H1 (cell line): ENCODE measurements at regions not wholly inside any gene's neighbourhood (a gene's known extent, or its start where the extent isn't known, plus 50 kb on each side); places are given as distances from the start of the nearest gene placed in this dataset.

ENCODE experiments used
- CTCF ChIA-PET: fragments of 300-600 bp; sonication (Branson Sonifier 250); formaldehyde crosslinking; loops from one replicate; lab custom pipeline; 2021; ENCODE audit not compliant: partially characterized antibody; lab: Charles Lee
- POLR2A ChIA-PET: fragments of 300-600 bp; sonication (Branson Sonifier 250); formaldehyde crosslinking; loops from one replicate; lab custom pipeline; 2021; ENCODE audit warnings: inconsistent platforms; ENCODE audit not compliant: partially characterized antibody; lab: Charles Lee
- DNase-seq, 2 experiments: peaks; one replicate each; pipeline versions ENCODE4 v3.0.0 to v3.0.0-alpha.2; 2010 to 2022; ENCODE audit warnings: low spot score in 2 of 2, low read depth in 1 of 2, mixed read lengths in 1 of 2
- FAIRE-seq: peaks from 2 replicates; lab custom pipeline; 2011; peaks lifted over from hg19 to GRCh38; lab: Jason Lieb, UNC
- H2AFZ ChIP-seq: 2 replicates; pipeline ENCODE4 v1.8.1; 2012; ENCODE audit warnings: low read length, inconsistent platforms
- H2AK5ac ChIP-seq: 2 replicates; pipeline ENCODE4 v1.6.1; 2013; ENCODE audit warnings: low read depth, low read length
- H2BK120ac ChIP-seq: replicated peaks from 2 replicates; pipeline ENCODE3; 2013; ENCODE audit warnings: low read depth, low read length, inconsistent platforms
- H2BK12ac ChIP-seq: 2 replicates; pipeline ENCODE4 v1.6.1; 2013; ENCODE audit warnings: low read depth, low read length
- H2BK15ac ChIP-seq: 2 replicates; pipeline ENCODE4 v1.6.1; 2013; ENCODE audit warnings: low read length
- H2BK20ac ChIP-seq: 2 replicates; pipeline ENCODE4 v1.6.1; 2013; ENCODE audit warnings: low read length
- H2BK5ac ChIP-seq: 2 replicates; pipeline ENCODE4 v1.6.1; 2013; ENCODE audit warnings: low read depth, low read length
- H3K14ac ChIP-seq: 2 replicates; pipeline ENCODE4 v1.6.1; 2013; ENCODE audit warnings: inconsistent platforms; ENCODE audit not compliant: insufficient read length
- H3K18ac ChIP-seq: 2 replicates; pipeline ENCODE4 v1.6.1; 2013; ENCODE audit warnings: low read length; ENCODE audit errors: extremely low read depth
- H3K23ac ChIP-seq: 2 replicates; pipeline ENCODE4 v1.6.1; 2013; ENCODE audit warnings: inconsistent platforms; ENCODE audit not compliant: insufficient read length
- H3K23me2 ChIP-seq: 2 replicates; pipeline ENCODE4 v1.6.1; 2013; ENCODE audit warnings: low read depth, low read length
- H3K27ac ChIP-seq: 2 replicates; pipeline ENCODE4 v1.6.1; 2011; ENCODE audit warnings: low read depth, low read length, inconsistent platforms
- H3K27me3 ChIP-seq, 4 experiments: replicated peaks in 1 of 4; 1 replicate in 1 of 4; 2 replicates in 3 of 4; pipeline versions ENCODE4 v1.6.1 to v1.8.1; 2011 to 2013; ENCODE audit warnings: low read length in 3 of 4, mild to moderate bottlenecking in 3 of 4, inconsistent platforms in 2 of 4, mixed read lengths in 2 of 4, moderate library complexity in 1 of 4; ENCODE audit not compliant: control insufficient read depth in 3 of 4, insufficient read depth in 3 of 4; ENCODE audit errors: extremely low read depth in 1 of 4
- H3K36me3 ChIP-seq, 4 experiments: 2 replicates each; pipeline versions ENCODE4 v1.6.1 to v1.8.1; 2011 to 2013; ENCODE audit warnings: mild to moderate bottlenecking in 4 of 4, low read length in 3 of 4, moderate library complexity in 2 of 4, control low read depth in 1 of 4, inconsistent platforms in 1 of 4; ENCODE audit not compliant: insufficient read depth in 4 of 4, control insufficient read depth in 2 of 4
- H3K4ac ChIP-seq: replicated peaks from 2 replicates; pipeline ENCODE3; 2013; ENCODE audit warnings: low read length, low read depth, mixed read lengths, inconsistent platforms; ENCODE audit not compliant: insufficient read length
- H3K4me1 ChIP-seq, 4 experiments: replicated peaks in 1 of 4; 1 replicate in 1 of 4; 2 replicates in 3 of 4; pipeline versions ENCODE4 v1.6.1 to v1.8.1; 2011 to 2013; ENCODE audit warnings: low read length in 3 of 4, inconsistent platforms in 2 of 4, mixed read lengths in 1 of 4; ENCODE audit not compliant: insufficient read depth in 4 of 4, control insufficient read depth in 3 of 4
- H3K4me2 ChIP-seq, 2 experiments: 2 replicates each; pipeline versions ENCODE4 v1.6.1 to v1.8.1; 2011 to 2013; ENCODE audit warnings: low read depth in 2 of 2, low read length in 2 of 2, control low read depth in 1 of 2, inconsistent platforms in 1 of 2, mild to moderate bottlenecking in 1 of 2; ENCODE audit not compliant: insufficient read depth in 1 of 2
- H3K4me3 ChIP-seq, 4 experiments: fragments of 200-600, 300-600 bp in 1 of 4; sonication (generic), shearing (Covaris generic), sonication (Bioruptor Twin) in 1 of 4; 2 replicates each; pipeline versions ENCODE4 v1.5.1 to v1.8.1; 2011 to 2016; ENCODE audit warnings: low read length in 4 of 4, low read depth in 3 of 4, control low read depth in 2 of 4, inconsistent platforms in 2 of 4, mild to moderate bottlenecking in 2 of 4, mixed read lengths in 1 of 4, moderate library complexity in 1 of 4; ENCODE audit not compliant: insufficient read depth in 2 of 4; ENCODE audit errors: extremely low read depth in 1 of 4
- H3K56ac ChIP-seq: replicated peaks from 2 replicates; pipeline ENCODE3; 2013; ENCODE audit warnings: low read depth, mild to moderate bottlenecking, mixed read lengths, low read length, inconsistent platforms; ENCODE audit not compliant: insufficient read length
- H3K79me1 ChIP-seq: 2 replicates; pipeline ENCODE4 v1.6.1; 2013; ENCODE audit warnings: low read depth, low read length, control low read depth
- H3K79me2 ChIP-seq, 2 experiments: 2 replicates each; pipeline versions ENCODE4 v1.6.1 to v1.8.1; 2012 to 2013; ENCODE audit warnings: low read length in 2 of 2, mild to moderate bottlenecking in 2 of 2, inconsistent platforms in 1 of 2; ENCODE audit not compliant: insufficient read depth in 2 of 2, control insufficient read depth in 1 of 2
- H3K9ac ChIP-seq, 4 experiments: replicated peaks in 1 of 4; 1 replicate in 1 of 4; 2 replicates in 3 of 4; pipeline versions ENCODE4 v1.6.1 to v1.8.1; 2011 to 2013; ENCODE audit warnings: low read depth in 3 of 4, low read length in 3 of 4, control low read depth in 2 of 4, mild to moderate bottlenecking in 2 of 4, moderate library complexity in 2 of 4, inconsistent platforms in 1 of 4; ENCODE audit errors: extremely low read depth in 1 of 4
- H3K9me3 ChIP-seq, 2 experiments: 2 replicates each; pipeline versions ENCODE4 v1.6.1 to v1.8.1; 2012 to 2013; ENCODE audit warnings: mild to moderate bottlenecking in 2 of 2, moderate library complexity in 2 of 2, control low read depth in 1 of 2, inconsistent platforms in 1 of 2, low read depth in 1 of 2, low read length in 1 of 2, mixed read lengths in 1 of 2; ENCODE audit not compliant: insufficient read depth in 2 of 2
- H4K20me1 ChIP-seq, 2 experiments: replicated peaks in 1 of 2; 2 replicates each; pipeline versions ENCODE3 to v1.8.1; 2011 to 2013; ENCODE audit warnings: inconsistent platforms in 2 of 2, low read length in 2 of 2, mild to moderate bottlenecking in 1 of 2; ENCODE audit not compliant: insufficient read depth in 2 of 2, control insufficient read depth in 1 of 2
- H4K5ac ChIP-seq: 2 replicates; pipeline ENCODE4 v1.6.1; 2013; ENCODE audit warnings: low read length, low read depth, mixed read lengths, inconsistent platforms; ENCODE audit not compliant: insufficient read length
- H4K8ac ChIP-seq: 2 replicates; pipeline ENCODE4 v1.8.0; 2013; ENCODE audit warnings: mild to moderate bottlenecking, moderate library complexity, low read length, inconsistent platforms; ENCODE audit not compliant: insufficient read depth; ENCODE audit errors: extremely low read depth
- H4K91ac ChIP-seq: replicated peaks from 2 replicates; pipeline ENCODE3; 2013; ENCODE audit warnings: low read length, mixed read lengths, inconsistent platforms; ENCODE audit not compliant: insufficient read length
- BRCA1 ChIP-seq: IDR thresholded peaks from 2 replicates; pipeline ENCODE4 v1.6.1; 2012; ENCODE audit warnings: low read depth, low read length, improper control_type of control experiment
- CBX5 ChIP-seq: fragments of 300-800, 300-1000 bp; sonication (generic); IDR thresholded peaks from 2 replicates; pipeline ENCODE4 v1.7.1; 2016; ENCODE audit warnings: antibody characterized with exemption, low read length, low read depth
- CHD1 ChIP-seq: IDR thresholded peaks from 2 replicates; pipeline ENCODE4 v1.6.1; 2012; ENCODE audit warnings: low read depth, low read length, improper control_type of control experiment
- CHD2 ChIP-seq: IDR thresholded peaks from 2 replicates; pipeline ENCODE4 v1.6.1; 2012; ENCODE audit warnings: low read length, improper control_type of control experiment
- GABPA ChIP-seq: IDR thresholded peaks from 2 replicates; pipeline ENCODE4 v1.6.1; 2011; ENCODE audit warnings: mild to moderate bottlenecking, low read length, moderate library complexity, borderline replicate concordance; ENCODE audit not compliant: insufficient read depth
- RFX5 ChIP-seq: IDR thresholded peaks from 2 replicates; pipeline ENCODE4 v1.6.1; 2011; ENCODE audit warnings: low read depth, low read length, improper control_type of control experiment, borderline replicate concordance
- WGBS, 2 experiments: shearing (Covaris generic) in 1 of 2; methylation state at CpG; one replicate each; pipeline versions ENCODE4 v1.1.6 to v1.1.7; 2013 to 2015; ENCODE audit warnings: low lambda C conversion rate in 2 of 2, mixed read lengths in 2 of 2, inconsistent platforms in 1 of 2, low coverage in 1 of 2, missing lambda C conversion rate in 1 of 2; ENCODE audit not compliant: insufficient replicate concordance in 2 of 2, insufficient coverage in 1 of 2, insufficient read length in 1 of 2; ENCODE audit errors: extremely low coverage in 1 of 2, missing lambda C conversion rate in 1 of 2; 5-methylcytosine and 5-hydroxymethylcytosine counted together

DNA sequence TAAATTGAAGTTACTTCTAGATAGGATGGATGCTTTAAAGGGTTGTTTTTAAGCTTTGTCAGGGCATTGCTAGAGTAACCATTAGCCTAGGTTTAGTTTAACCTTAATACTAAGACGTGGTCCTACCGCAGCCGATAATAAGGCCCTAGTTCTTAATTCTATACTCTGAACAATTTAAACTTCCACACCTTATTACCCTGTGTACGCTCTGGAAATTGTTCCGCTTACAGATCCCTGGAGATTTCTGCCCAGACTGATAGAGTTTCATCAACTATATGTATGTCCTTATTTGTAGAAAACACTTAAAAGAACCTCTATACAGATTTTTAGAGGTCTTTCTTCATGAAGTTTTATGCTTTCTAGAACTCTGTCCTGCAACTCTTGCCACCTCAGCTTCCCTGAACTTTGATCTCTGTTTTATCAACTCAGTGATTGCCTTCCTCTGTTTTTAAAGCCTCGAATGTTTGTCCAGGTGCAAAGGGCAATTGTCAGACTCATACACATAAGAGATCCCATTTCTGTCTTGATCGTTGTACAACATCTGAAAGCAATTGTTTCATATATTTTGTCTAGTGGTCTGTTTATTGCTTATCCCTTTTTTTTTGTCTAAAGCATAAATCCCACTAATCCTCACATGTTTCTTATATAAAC is 71.1 kb upstream of the VCX start:
- no peak for FAIRE-seq
- H3K14ac ChIP-seq, result no peak overlapping the region
- H2AFZ ChIP-seq, result no peak overlapping the region
- no peak overlapping the region for H3K4me2 ChIP-seq
- CTCF ChIA-PET, result no interaction called here
- no peaks in the 10 kb centered on the region for H3K79me2 ChIP-seq
- no peak overlapping the region for H3K56ac ChIP-seq
- H3K79me1 ChIP-seq, result no peaks in the 10 kb centered on the region
- 94% methylated on average over 7 of the region's 7 CpGs; no CpG with 5 or more reads in 1 of the 2 experiments for whole genome bisulfite sequencing, 2 experiments
- no peak overlapping the region for H2BK20ac ChIP-seq
- no peak overlapping the region for H3K4ac ChIP-seq
- no peak overlapping the region for H2BK15ac ChIP-seq
- no peak overlapping the region for H2BK5ac ChIP-seq
- no peak overlapping the region for H3K9ac ChIP-seq
- no peak for DNase-seq
- no peak overlapping the region for H3K4me3 ChIP-seq
- POLR2A ChIA-PET, result no interaction called here
- no peaks in the 10 kb centered on the region for H3K36me3 ChIP-seq
- H3K23me2 ChIP-seq, result no peaks in the 10 kb centered on the region
- H2BK120ac ChIP-seq, result no peak overlapping the region
- H4K5ac ChIP-seq, result no peak overlapping the region
- H3K27ac ChIP-seq, result no peak overlapping the region
- no peak overlapping the region for H4K8ac ChIP-seq
- no peaks in the 10 kb centered on the region for H3K4me1 ChIP-seq
- H3K27me3 ChIP-seq, result no peaks in the 10 kb centered on the region
- TF ChIP-seq CHD2 (no peak), BRCA1 (no peak), CBX5 (no peak), GABPA (no peak), RFX5 (no peak), CHD1 (no peak)
- TF ChIP-seq, all 59 proteins: peak for 0
- Histone ChIP-seq H3K23ac (no peak overlapping the region), H2AK5ac (no peak overlapping the region), H3K18ac (no peak overlapping the region), H2BK12ac (no peak overlapping the region), H3K9me3 (no peaks in the 10 kb centered on the region), H4K91ac (no peak overlapping the region), H4K20me1 (no peaks in the 10 kb centered on the region)
